Upper lobe of left lung (tissue), 4 donors: ENCODE measurements at regions not wholly inside any gene's neighbourhood (a gene's known extent, or its start where the extent isn't known, plus 50 kb on each side); places are given as distances from the start of the nearest gene placed in this dataset.

Experiments used
- EP300 ChIP-seq, 4 donors: sonication (generic); formaldehyde crosslinking; IDR thresholded peaks; one replicate each; pipeline ENCODE4 v1.5.1; 2017; ENCODE audit warnings: antibody characterized with exemption in 4 of 4, control low read depth in 2 of 4
- POLR2A ChIP-seq, 4 donors: fragments of 450-650 bp; IDR thresholded peaks; one replicate each; pipeline ENCODE4 v1.5.1; 2016 to 2017; ENCODE audit warnings: antibody characterized with exemption in 4 of 4, mild to moderate bottlenecking in 2 of 4
- TF ChIP-seq, protein P1 (sequence below), 6 experiments: fragments of 450-650 bp in 4 of 6; fragments of 200-600 bp in 2 of 6; sonication (generic) in 2 of 6; IDR thresholded peaks; one replicate each; pipeline ENCODE4 v1.5.1; 2016 to 2019; ENCODE audit warnings: antibody characterized with exemption in 6 of 6

DNA sequence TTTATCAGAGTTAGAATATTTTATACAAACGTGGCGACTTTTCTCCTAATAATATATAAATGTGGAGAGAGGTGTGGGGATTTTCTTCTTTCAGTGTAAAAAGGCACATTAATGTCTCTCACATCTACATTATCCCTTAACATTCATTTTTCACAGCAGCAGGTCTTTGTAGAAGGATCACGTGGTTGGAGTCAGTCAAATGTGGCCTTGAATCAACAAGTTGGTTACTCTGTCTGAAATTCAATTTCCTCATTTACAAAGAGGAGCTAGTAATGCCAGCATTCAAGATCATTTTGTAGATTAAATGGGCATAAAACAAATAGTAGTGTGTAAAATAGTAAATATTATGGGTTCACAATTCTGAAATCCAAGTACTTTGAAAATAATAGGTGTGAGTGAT lies 183.1 kb upstream of the SEMA3E start:
- TF ChIP-seq, protein P1, sequence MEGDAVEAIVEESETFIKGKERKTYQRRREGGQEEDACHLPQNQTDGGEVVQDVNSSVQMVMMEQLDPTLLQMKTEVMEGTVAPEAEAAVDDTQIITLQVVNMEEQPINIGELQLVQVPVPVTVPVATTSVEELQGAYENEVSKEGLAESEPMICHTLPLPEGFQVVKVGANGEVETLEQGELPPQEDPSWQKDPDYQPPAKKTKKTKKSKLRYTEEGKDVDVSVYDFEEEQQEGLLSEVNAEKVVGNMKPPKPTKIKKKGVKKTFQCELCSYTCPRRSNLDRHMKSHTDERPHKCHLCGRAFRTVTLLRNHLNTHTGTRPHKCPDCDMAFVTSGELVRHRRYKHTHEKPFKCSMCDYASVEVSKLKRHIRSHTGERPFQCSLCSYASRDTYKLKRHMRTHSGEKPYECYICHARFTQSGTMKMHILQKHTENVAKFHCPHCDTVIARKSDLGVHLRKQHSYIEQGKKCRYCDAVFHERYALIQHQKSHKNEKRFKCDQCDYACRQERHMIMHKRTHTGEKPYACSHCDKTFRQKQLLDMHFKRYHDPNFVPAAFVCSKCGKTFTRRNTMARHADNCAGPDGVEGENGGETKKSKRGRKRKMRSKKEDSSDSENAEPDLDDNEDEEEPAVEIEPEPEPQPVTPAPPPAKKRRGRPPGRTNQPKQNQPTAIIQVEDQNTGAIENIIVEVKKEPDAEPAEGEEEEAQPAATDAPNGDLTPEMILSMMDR (IDR thresholded peaks at IDR 0.05): no peak
- TF ChIP-seq EP300 (IDR thresholded peaks at IDR 0.05) (no peak), POLR2A (IDR thresholded peaks at IDR 0.05) (no peak)
